ENCODE measurements at regions not wholly inside any gene's neighbourhood (a gene's known extent, or its start where the extent isn't known, plus 50 kb on each side); places are given as distances from the start of the nearest gene placed in this dataset.

- TF ChIP-seq ZNF331 (CRISPR knock-in tag; IDR thresholded peaks at IDR 0.05; ENCODE audit: low read depth) (no peak), EZH2phosphoT487 (IDR thresholded peaks at IDR 0.05; ENCODE audit: unreplicated experiment) (no peak), STAT1 (IDR thresholded peaks at IDR 0.05; ENCODE audit: unreplicated experiment) (no peak), CREB1 (CRISPR knock-in tag; IDR thresholded peaks at IDR 0.05; ENCODE audit: low read depth) (no peak), ETS1 (IDR thresholded peaks at IDR 0.05) (no peak), ZNF114 (CRISPR knock-in tag; IDR thresholded peaks at IDR 0.05) (no peak), EZH2 (IDR thresholded peaks at IDR 0.05; ENCODE audit: low read depth, unreplicated experiment) (no peak), CTCF (conservative IDR thresholded peaks at IDR 0.05; ENCODE audit: low read depth in 2 of 2) (no peak)
Measured at GRCh38 chr14:81653626-81654025, 120.0 kb upstream of the SEL1L start (continued).

GRCh38 chr14:81655423-81656314, 122.0 kb upstream of the SEL1L start:
- peaks cover 12% of the 10 kb centered on the region; the same call in 1 of the 2 replicates for H3K9me2 ChIP-seq (ENCODE audit: insufficient read depth)
- no peak overlapping the region for H3K27ac ChIP-seq (ENCODE audit: low read depth)
- Mint-ChIP-seq H3K27me3 (ENCODE audit: insufficient read depth, low read depth, poor library complexity) (peaks cover 2% of the 10 kb centered on the region), H3K27ac (no peak overlapping the region), H3K36me3 (ENCODE audit: low read depth) (no peaks in the 10 kb centered on the region), H3K4me1 (peaks cover 11% of the 10 kb centered on the region), H3K9me3 (peaks cover 26% of the 10 kb centered on the region), H3K4me3 (no peak overlapping the region)
- no peaks in the 10 kb centered on the region for H3K79me2 ChIP-seq (replicated peaks; ENCODE audit: insufficient read depth)
- H3K36me3 ChIP-seq (ENCODE audit: insufficient read depth): no peaks in the 10 kb centered on the region
- DNase-seq (ENCODE audit: low spot score) (peak; percentile 40), ATAC-seq (peak; percentile 69)
- no peak for TF ChIP-seq EZH2 (IDR thresholded peaks at IDR 0.05; ENCODE audit: low read depth, unreplicated experiment)
- TF ChIP-seq NANOG (IDR thresholded peaks at IDR 0.05; ENCODE audit: borderline replicate concordance): no peak
- no peak for TF ChIP-seq ETS1 (IDR thresholded peaks at IDR 0.05)
- no peak for TF ChIP-seq ZNF114 (CRISPR knock-in tag; IDR thresholded peaks at IDR 0.05)
- TF ChIP-seq STAT1 (IDR thresholded peaks at IDR 0.05; ENCODE audit: unreplicated experiment): no peak
- TF ChIP-seq ZNF331 (CRISPR knock-in tag; IDR thresholded peaks at IDR 0.05; ENCODE audit: low read depth): no peak
- H3K27me3 ChIP-seq (ENCODE audit: insufficient read depth): no peaks in the 10 kb centered on the region
- no peaks in the 10 kb centered on the region for H3F3A ChIP-seq (replicated peaks; ENCODE audit: low read depth)
- H3K4me2 ChIP-seq: no peak overlapping the region
- peak overlapping the region; percentile 85; the same call in 1 of the 2 replicates for H2AFZ ChIP-seq
- H4K20me1 ChIP-seq (replicated peaks; ENCODE audit: insufficient read depth): no peaks in the 10 kb centered on the region
- peaks cover 30% of the 10 kb centered on the region for H3K4me1 ChIP-seq (ENCODE audit: insufficient read depth)
- H3K4me3 ChIP-seq: no peak overlapping the region

Data from GM23338 (cell line).